ENCODE measurements at regions not wholly inside any gene's neighbourhood (a gene's known extent, or its start where the extent isn't known, plus 50 kb on each side); places are given as distances from the start of the nearest gene placed in this dataset.

DNA sequence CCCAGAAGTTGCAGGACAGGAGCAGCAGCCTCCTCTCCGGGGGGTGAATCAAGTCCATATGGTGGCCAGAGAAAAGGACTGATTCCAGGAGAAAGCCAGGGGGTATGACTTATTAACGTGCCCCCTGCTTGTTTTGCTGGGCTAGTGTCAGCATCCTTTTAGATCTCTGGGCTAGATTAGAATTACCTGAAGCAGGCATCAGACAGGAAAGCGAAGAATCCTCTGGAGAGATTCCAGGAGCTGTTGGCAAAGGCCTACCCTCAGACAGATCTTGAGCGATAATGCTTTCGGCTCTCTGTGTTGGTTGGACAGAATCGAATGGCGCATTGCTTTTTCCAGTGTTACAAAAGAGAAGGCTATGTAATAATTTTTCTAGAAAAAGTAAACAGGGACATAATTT, 164.0 kb upstream of the GLI3 start:
- TF ChIP-seq, protein P1, sequence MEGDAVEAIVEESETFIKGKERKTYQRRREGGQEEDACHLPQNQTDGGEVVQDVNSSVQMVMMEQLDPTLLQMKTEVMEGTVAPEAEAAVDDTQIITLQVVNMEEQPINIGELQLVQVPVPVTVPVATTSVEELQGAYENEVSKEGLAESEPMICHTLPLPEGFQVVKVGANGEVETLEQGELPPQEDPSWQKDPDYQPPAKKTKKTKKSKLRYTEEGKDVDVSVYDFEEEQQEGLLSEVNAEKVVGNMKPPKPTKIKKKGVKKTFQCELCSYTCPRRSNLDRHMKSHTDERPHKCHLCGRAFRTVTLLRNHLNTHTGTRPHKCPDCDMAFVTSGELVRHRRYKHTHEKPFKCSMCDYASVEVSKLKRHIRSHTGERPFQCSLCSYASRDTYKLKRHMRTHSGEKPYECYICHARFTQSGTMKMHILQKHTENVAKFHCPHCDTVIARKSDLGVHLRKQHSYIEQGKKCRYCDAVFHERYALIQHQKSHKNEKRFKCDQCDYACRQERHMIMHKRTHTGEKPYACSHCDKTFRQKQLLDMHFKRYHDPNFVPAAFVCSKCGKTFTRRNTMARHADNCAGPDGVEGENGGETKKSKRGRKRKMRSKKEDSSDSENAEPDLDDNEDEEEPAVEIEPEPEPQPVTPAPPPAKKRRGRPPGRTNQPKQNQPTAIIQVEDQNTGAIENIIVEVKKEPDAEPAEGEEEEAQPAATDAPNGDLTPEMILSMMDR (IDR thresholded peaks at IDR 0.05; ENCODE audit: borderline replicate concordance, extremely low read depth, low read length, poor library complexity, severe bottlenecking) = no peak
- no peak for TF ChIP-seq EZH2 (IDR thresholded peaks at IDR 0.05; ENCODE audit: borderline replicate concordance, low read depth, low read length, severe bottlenecking)

Measured in DND-41 (cell line).